Smooth muscle cell (in vitro differentiated cells): ENCODE measurements at regions not wholly inside any gene's neighbourhood (a gene's known extent, or its start where the extent isn't known, plus 50 kb on each side); places are given as distances from the start of the nearest gene placed in this dataset.

Experiments
- DNase-seq: peaks from one replicate; lab custom pipeline; 2025; ENCODE audit not compliant: unreplicated experiment; lab: John Stamatoyannopoulos, UW
- H2AFZ ChIP-seq: fragments of 200-600 bp; sonication (generic); 2 replicates; pipeline ENCODE4 v1.6.0; 2016; ENCODE audit warnings: antibody characterized with exemption, low read depth, mild to moderate bottlenecking
- H3F3A ChIP-seq: fragments of 200-600 bp; sonication (generic); 2 replicates; pipeline ENCODE4 v1.6.0; 2017; ENCODE audit warnings: antibody characterized with exemption, low read depth
- H3K27ac ChIP-seq: fragments of 200-600 bp; sonication (generic); 2 replicates; pipeline ENCODE4 v1.5.1; 2016; ENCODE audit warnings: low read depth, mild to moderate bottlenecking
- H3K27me3 ChIP-seq: fragments of 200-600 bp; sonication (generic); 2 replicates; pipeline ENCODE4 v1.6.1; 2016; ENCODE audit warnings: low read depth, mild to moderate bottlenecking
- H3K36me3 ChIP-seq: fragments of 200-600 bp; sonication (generic); 2 replicates; pipeline ENCODE4 v1.5.1; 2016; ENCODE audit warnings: low read depth
- H3K4me1 ChIP-seq: fragments of 200-600 bp; sonication (generic); 2 replicates; pipeline ENCODE4 v1.5.1; 2016; ENCODE audit warnings: low read depth
- H3K4me2 ChIP-seq: fragments of 200-600 bp; sonication (generic); 2 replicates; pipeline ENCODE4 v1.6.0; 2016; ENCODE audit warnings: mild to moderate bottlenecking
- H3K4me3 ChIP-seq: fragments of 200-600 bp; sonication (generic); 2 replicates; pipeline ENCODE4 v1.5.1; 2016; ENCODE audit warnings: mild to moderate bottlenecking
- H3K79me2 ChIP-seq: fragments of 200-600 bp; sonication (generic); 2 replicates; pipeline ENCODE4 v1.6.0; 2016; ENCODE audit warnings: low read depth, mild to moderate bottlenecking
- H3K9ac ChIP-seq: fragments of 200-600 bp; sonication (generic); 2 replicates; pipeline ENCODE4 v1.6.0; 2016; ENCODE audit warnings: low read depth
- H3K9me3 ChIP-seq: fragments of 200-600 bp; sonication (generic); replicated peaks from 2 replicates; pipeline ENCODE4 v1.5.1; 2016; ENCODE audit warnings: low read depth
- H4K20me1 ChIP-seq: fragments of 200-600 bp; sonication (generic); 2 replicates; pipeline ENCODE4 v1.6.0; 2016; ENCODE audit warnings: low read depth
- whole genome bisulfite sequencing: methylation state at CpG from one replicate; pipeline ENCODE4 v1.1.7; 2016; ENCODE audit warnings: low lambda C conversion rate; 5-methylcytosine and 5-hydroxymethylcytosine counted together
- TF ChIP-seq, protein P1 (sequence below): fragments of 200-600 bp; sonication (generic); IDR thresholded peaks from 2 replicates; pipeline ENCODE4 v1.5.1; 2017; ENCODE audit warnings: borderline replicate concordance, mild to moderate bottlenecking, antibody characterized with exemption; ENCODE audit not compliant: insufficient read depth, poor library complexity, severe bottlenecking

GRCh38 chr7:93030605-93031225, 87.1 kb downstream of the SAMD9 start:
- Histone ChIP-seq H3K27me3 (no peaks in the 10 kb centered on the region), H3K9ac (no peak overlapping the region), H2AFZ (no peak overlapping the region), H3F3A (no peaks in the 10 kb centered on the region), H3K36me3 (no peaks in the 10 kb centered on the region), H3K4me3 (no peak overlapping the region), H3K27ac (no peak overlapping the region), H3K4me2 (no peak overlapping the region), H4K20me1 (no peaks in the 10 kb centered on the region), H3K4me1 (no peaks in the 10 kb centered on the region), H3K79me2 (no peaks in the 10 kb centered on the region), H3K9me3 (no peaks in the 10 kb centered on the region)
- no peak for DNase-seq
- TF ChIP-seq, protein P1, sequence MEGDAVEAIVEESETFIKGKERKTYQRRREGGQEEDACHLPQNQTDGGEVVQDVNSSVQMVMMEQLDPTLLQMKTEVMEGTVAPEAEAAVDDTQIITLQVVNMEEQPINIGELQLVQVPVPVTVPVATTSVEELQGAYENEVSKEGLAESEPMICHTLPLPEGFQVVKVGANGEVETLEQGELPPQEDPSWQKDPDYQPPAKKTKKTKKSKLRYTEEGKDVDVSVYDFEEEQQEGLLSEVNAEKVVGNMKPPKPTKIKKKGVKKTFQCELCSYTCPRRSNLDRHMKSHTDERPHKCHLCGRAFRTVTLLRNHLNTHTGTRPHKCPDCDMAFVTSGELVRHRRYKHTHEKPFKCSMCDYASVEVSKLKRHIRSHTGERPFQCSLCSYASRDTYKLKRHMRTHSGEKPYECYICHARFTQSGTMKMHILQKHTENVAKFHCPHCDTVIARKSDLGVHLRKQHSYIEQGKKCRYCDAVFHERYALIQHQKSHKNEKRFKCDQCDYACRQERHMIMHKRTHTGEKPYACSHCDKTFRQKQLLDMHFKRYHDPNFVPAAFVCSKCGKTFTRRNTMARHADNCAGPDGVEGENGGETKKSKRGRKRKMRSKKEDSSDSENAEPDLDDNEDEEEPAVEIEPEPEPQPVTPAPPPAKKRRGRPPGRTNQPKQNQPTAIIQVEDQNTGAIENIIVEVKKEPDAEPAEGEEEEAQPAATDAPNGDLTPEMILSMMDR = no peak

DNA sequence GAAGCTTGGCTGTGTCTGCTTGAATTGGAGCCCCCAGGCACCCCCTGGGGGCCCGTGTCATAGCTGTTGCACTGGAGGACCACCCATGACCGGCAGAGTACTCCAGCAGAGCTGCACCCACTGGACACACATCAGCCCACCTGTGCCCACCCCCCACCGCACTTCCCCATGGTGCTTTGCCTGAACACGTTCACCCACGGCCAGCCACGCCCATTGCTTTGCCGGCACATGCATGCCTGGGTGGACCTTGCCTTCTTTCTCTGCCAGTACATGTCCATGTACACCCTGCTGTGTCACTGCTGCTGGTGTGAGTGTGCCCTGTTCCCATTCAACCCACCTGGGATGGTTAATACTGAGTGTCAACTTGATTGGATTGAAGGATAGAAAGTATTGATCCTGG, 88.7 kb downstream of the SAMD9 start:
- Histone ChIP-seq H3K4me1 (peaks cover 6% of the 10 kb centered on the region), H3K27me3 (no peaks in the 10 kb centered on the region), H2AFZ (no peak overlapping the region), H3K4me2 (no peak overlapping the region), H3F3A (no peaks in the 10 kb centered on the region), H3K36me3 (no peaks in the 10 kb centered on the region), H3K9me3 (no peaks in the 10 kb centered on the region), H3K9ac (no peak overlapping the region), H3K27ac (no peak overlapping the region), H3K4me3 (no peak overlapping the region), H4K20me1 (no peaks in the 10 kb centered on the region), H3K79me2 (no peaks in the 10 kb centered on the region)
- TF ChIP-seq, protein P1 = no peak
- 74% methylated on average over 7 of the region's 7 CpGs for WGBS
- no peak for DNase-seq

GRCh38 chr7:93028610-93029009, 89.2 kb downstream of the SAMD9 start:
- Histone ChIP-seq H3K9ac (no peak overlapping the region), H3F3A (no peaks in the 10 kb centered on the region), H3K27me3 (no peaks in the 10 kb centered on the region), H3K4me1 (peaks cover 6% of the 10 kb centered on the region), H3K27ac (no peak overlapping the region), H3K79me2 (no peaks in the 10 kb centered on the region), H3K4me2 (no peak overlapping the region), H3K36me3 (no peaks in the 10 kb centered on the region), H3K9me3 (no peaks in the 10 kb centered on the region), H4K20me1 (no peaks in the 10 kb centered on the region), H2AFZ (no peak overlapping the region), H3K4me3 (no peak overlapping the region)
- 98% methylated on average over 3 of the region's 3 CpGs for WGBS
- DNase-seq = no peak
- TF ChIP-seq, protein P1 = no peak

DNA sequence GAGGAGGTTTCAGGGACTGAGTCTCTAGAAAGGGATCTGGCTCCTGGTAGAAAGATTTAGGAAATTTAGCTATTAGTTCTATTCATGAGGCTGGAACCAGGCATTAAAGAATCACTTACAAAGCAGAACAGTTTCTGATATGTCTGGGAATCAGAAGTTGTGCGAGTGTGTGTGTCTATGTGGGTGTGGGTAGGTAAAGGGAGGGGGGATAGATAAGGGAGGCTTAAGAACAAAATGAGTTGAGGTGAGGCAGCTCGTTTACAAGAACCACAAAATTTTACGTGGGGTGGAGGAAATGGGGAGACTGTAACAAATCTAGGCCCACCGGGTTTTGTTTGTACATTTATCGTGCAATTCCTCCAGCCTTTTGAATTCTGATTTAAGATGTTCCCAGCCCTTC, 90.7 kb downstream of the SAMD9 start:
- TF ChIP-seq, protein P1 = no peak
- WGBS = 57% methylated on average over 5 of the region's 5 CpGs
- no peaks in the 10 kb centered on the region for H3F3A ChIP-seq

More for the DNA sequence above, 90.7 kb downstream of the SAMD9 start:
- H2AFZ ChIP-seq = peak overlapping the region; percentile 1
- no peak overlapping the region for H3K4me3 ChIP-seq
- no peak overlapping the region for H3K4me2 ChIP-seq
- no peak for DNase-seq
- H3K4me1 ChIP-seq = peaks cover 6% of the 10 kb centered on the region
- no peak overlapping the region for H3K9ac ChIP-seq
- no peaks in the 10 kb centered on the region for H3K9me3 ChIP-seq
- H3K36me3 ChIP-seq = no peaks in the 10 kb centered on the region
- H3K27ac ChIP-seq = no peak overlapping the region
- H3K27me3 ChIP-seq = no peaks in the 10 kb centered on the region
- H3K79me2 ChIP-seq = no peaks in the 10 kb centered on the region
- no peaks in the 10 kb centered on the region for H4K20me1 ChIP-seq
